GM18508 (cell line): ENCODE measurements at regions not wholly inside any gene's neighbourhood (a gene's known extent, or its start where the extent isn't known, plus 50 kb on each side); places are given as distances from the start of the nearest gene placed in this dataset.

Experiments
- ATAC-seq: cut with Tn5 transposase; IDR thresholded peaks from one replicate; pipeline ENCODE4 v1.9.1; 2021; ENCODE audit warnings: moderate number of reproducible peaks; ENCODE audit not compliant: insufficient read depth, unreplicated experiment

DNA sequence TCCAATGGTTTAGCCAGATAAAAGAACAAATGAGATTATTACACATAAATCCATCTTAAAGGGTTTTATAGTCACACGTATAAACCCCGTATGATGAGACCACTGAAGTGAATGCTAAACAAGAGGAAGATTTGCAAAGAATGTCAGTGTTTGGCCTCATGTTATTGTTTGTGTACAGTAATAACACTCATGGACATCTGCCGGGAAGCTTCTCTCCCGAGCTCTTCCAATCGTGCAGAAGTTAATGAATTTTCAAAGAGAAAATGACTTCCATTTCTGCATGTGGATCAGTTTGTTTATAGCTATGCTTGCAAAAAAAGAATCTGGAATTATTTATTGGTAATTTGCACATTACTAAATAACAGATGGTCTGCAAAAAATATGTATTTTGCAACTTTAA is 88.5 kb upstream of the APCDD1 start:
- ATAC-seq = no peak

GRCh38 chr18:10367836-10368235 is 86.6 kb upstream of the APCDD1 start:
- no peak for ATAC-seq

- no peak for ATAC-seq
Observed at GRCh38 chr18:10368456-10369453, 85.7 kb upstream of the APCDD1 start.

- ATAC-seq = no peak
Observed at GRCh38 chr18:10370716-10371115, 83.7 kb upstream of the APCDD1 start.

GRCh38 chr18:10371165-10371564 is 83.3 kb upstream of the APCDD1 start:
- no peak for ATAC-seq

DNA sequence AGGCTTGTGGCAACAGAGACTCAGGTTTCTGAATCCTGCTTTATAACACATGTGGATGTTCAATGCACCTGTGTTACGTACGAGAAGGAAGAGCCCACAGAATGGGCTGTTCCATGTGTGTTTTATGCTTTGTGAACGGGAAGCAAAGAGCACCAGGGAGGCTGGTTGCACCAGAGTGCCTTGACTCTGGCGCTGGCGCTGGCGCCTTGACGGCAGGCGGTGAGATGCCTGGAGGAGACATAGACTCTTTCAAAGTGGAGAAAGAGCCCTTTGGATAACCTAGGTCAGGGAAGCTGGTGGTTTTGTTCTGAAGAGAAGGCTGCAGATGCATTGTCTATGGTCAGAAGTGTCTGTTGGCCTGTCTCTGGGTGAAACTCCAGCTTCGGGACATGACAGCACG is 80.2 kb upstream of the APCDD1 start:
- no peak for ATAC-seq

DNA sequence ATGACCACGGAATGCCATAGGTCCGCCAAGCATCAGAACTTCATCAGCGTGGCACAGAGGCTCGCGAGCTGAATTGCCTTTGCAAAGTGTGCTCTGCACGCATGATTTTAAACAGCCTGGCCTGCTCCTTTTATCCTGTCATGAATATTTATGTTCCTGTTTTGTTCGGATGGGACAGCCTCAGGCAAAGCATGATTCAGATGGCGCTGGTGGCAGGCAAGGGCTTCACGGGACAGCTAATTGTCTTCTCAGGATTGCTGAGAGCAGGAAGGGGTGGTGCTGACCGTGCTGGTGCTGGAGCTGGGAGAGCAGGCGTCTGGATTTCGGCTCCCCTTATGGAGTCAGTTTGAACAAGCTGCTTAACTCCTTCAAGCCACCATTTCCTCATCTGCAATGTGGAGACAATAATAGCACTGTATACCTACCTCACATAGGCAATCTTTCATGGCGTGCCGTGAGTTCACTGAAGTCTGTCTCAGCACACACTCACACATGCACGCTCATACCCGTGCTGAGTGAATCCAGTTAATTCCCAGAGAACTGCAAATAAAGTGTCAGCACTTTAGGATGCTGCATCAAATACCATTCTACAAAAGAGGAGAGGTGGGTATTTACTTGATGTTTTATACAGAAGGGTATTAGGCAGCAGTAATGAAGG is 79.7 kb upstream of the APCDD1 start:
- ATAC-seq = no peak

DNA sequence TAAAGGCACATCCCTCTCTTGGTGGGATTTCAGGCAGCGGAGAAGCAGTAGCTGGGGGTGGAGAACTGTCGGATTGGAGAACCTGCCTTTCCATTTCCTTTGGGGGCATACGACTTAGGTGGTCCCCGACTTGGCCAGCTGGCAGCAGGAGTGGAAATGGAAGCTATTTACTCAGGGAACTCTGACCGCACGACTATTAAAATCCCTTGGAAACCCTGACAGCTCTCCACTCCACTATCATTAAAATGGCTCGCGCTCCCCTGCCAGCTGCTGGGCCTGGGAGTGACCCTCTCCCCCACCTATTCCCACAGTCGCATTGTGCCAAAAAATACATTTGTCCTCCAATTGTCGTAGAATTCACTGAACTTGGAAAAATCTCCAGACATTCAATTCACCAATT is 77.7 kb upstream of the APCDD1 start:
- no peak for ATAC-seq

DNA sequence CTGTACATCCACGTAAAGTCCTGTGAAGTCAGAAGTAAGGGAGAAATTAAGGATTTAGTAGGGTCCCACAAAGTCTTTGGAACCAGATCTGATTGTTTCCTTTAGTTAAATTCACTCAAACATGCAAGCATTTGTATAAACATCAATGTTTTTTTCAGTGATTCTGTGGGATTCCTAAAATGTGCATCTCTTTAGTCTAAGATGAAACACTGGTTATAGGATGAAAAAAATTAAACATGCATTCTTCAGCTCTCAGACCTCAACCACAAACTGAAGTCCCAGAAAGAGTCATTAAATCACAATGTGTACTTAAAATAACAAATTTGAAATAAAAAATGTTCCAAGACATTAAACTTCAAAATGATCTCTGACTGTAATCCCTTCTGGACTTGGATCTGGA is 76.5 kb upstream of the APCDD1 start:
- no peak for ATAC-seq

DNA sequence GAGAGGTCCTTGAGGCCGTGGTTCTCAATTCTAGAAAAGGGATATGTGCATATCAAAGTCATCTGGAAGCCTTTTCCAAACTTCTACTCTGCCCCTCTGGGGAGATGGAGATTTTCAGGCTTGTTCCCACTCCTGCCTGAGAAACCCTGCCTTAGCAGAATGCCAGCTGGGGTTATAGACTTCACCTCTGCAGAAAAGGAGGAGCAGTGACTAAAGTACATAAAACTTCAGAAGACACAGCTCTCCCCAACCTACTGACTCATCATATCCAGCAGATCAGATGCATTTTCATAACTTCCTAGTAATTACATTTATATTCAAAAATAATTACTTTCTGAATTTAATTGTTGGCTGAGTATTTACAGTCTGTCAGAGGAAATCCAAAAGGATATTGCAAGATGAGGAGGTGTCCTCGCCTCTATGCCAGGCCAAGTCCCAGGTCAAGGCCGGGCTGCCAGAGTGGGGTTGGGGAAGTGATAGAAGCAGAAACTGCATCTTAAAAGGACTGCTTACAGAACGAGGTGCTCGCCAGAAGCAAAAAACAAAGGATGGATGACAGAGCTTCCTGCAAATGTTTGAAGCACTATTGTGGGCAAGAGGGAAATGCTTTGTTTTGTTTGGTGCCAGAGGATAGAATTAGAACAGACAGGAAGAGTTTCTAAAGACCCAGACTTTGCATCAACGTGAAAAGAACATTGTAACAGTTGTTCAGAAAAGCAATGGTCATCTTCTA is 75.6 kb upstream of the APCDD1 start:
- no peak for ATAC-seq

GRCh38 chr18:10379522-10379921 is 74.9 kb upstream of the APCDD1 start:
- no peak for ATAC-seq

DNA sequence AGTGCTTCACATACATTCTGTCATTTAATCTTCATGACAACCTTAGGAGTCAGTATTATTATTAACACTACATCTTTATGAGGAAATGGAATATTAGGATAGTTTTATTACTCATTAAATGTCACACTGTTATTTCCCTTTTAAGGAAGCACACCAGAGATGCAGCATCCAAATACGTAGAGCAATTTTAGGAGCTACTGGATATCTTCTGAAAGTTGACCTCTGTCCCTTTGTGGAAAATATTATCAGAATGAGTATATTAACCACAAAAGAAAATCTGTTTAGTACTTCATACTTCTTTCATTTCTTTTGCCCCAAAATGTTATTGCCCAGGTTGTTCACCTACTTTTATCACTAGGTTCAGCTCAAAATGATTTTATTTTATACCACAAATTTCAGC is 72.9 kb upstream of the APCDD1 start:
- ATAC-seq = no peak

DNA sequence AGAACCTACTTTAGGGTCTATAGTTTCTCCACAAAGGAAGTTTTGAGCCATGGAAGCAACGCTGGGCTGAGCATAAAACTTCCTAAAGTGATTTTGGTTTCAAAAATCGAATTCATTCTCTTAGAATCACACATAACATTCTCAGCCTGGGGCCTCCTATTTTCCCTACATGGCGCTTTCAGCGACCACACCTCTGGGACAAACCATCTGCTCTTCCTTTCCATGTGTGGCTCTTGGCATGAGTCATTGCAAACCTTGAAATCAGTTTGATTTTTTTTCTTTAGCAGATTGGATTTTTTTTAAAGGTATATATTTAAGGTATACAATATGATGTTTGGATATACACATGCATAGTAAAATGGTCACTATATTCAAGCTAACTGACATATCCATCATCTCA is 72.5 kb upstream of the APCDD1 start:
- ATAC-seq = no peak

GRCh38 chr18:10386049-10386448 is 68.4 kb upstream of the APCDD1 start:
- no peak for ATAC-seq

GRCh38 chr18:10386956-10387355 is 67.5 kb upstream of the APCDD1 start:
- no peak for ATAC-seq

DNA sequence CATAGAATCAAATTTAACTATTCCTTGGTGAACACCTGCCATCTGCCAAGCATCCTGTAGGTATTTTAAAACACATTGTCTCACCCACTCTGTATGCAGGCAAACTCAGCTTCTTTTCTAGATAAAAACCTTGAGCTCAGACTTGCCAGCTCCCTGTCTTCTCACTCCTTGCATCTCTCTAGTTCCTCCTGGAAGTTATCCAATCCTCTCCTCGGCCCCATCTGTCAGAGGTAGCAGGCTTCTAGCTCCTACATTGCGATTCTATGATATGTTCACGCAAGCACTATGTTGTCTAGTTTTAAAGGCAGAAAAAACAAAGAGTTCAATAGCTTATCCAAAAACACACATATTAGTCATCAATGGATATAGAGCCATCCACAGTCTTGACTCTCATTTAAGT is 67.0 kb upstream of the APCDD1 start:
- no peak for ATAC-seq

GRCh38 chr18:10388373-10388772 is 66.1 kb upstream of the APCDD1 start:
- no peak for ATAC-seq

DNA sequence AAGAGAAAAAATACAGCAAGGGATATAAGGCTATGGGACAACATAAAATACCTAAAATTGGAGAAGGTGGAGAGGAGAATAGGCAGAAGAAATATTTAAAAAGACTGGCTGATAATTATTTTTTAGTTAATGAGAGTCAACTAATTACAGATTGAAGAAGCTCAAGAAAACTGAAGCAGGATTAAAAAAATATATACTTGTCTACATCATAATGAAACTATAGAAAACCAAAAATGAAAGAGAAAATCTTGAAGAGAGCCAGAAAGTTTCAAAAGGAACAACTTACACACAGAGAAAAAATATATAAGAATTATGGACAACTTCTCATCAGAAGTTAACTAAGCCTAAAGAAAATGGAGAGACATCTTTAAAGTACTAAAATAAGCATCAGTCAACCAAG is 62.9 kb upstream of the APCDD1 start:
- peak; percentile 82 for ATAC-seq

GRCh38 chr18:10397004-10397403 is 57.4 kb upstream of the APCDD1 start:
- ATAC-seq = no peak

DNA sequence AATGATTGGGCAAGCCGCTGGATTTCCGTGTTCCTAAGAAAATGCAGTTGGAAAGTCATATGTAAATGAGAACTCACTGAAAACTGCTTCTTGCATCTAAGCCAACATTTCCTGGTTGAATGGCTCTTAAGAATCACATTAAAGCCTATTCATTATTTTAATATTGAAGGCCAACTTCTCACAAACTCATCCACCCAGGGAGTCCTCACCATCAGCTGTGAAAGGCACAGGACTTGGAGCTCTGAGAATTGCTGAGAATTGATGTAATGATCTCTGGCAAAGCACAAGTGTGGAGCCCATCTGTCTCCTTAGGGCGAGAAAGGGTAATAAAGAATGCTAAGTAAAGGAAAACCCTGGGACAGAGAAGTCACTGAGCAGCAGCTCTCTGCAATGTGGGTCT is 55.9 kb upstream of the APCDD1 start:
- ATAC-seq = no peak

DNA sequence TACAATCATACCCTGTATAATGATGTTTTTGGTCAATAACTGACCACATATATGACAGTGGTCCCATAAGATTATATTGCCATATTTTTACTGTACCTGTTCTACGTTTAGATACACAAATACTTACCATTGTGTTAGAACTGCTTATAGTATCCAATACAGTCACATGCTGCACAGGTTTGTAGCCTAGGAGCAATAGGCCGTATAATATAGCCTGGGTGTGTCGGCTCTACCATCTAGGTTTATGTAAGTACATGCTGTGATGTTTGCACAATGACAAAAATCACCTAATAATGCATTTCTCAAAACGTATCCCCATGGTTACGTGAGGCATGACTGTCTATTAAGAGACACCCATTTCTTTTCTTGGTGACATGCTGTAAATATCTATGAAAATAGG is 55.0 kb upstream of the APCDD1 start:
- ATAC-seq = no peak
